ENCODE measurements at regions not wholly inside any gene's neighbourhood (a gene's known extent, or its start where the extent isn't known, plus 50 kb on each side); places are given as distances from the start of the nearest gene placed in this dataset.

GRCh38 chr3:99287876-99288275, 350.5 kb upstream of the COL8A1 start:
- Mint-ChIP-seq H3K4me1 (ENCODE audit: low read depth) (no peaks in the 10 kb centered on the region), H3K4me3 (no peak overlapping the region), H3K27ac (no peak overlapping the region), H3K27me3 (no peaks in the 10 kb centered on the region), H3K9me3 (peaks cover 6% of the 10 kb centered on the region), H3K36me3 (no peaks in the 10 kb centered on the region)
- intact Hi-C loops (cut with micrococcal nuclease): no loop called here
- DNase-seq: no peak
- POLR2A ChIA-PET: no interaction called here
- CTCF ChIA-PET: no interaction called here

DNA sequence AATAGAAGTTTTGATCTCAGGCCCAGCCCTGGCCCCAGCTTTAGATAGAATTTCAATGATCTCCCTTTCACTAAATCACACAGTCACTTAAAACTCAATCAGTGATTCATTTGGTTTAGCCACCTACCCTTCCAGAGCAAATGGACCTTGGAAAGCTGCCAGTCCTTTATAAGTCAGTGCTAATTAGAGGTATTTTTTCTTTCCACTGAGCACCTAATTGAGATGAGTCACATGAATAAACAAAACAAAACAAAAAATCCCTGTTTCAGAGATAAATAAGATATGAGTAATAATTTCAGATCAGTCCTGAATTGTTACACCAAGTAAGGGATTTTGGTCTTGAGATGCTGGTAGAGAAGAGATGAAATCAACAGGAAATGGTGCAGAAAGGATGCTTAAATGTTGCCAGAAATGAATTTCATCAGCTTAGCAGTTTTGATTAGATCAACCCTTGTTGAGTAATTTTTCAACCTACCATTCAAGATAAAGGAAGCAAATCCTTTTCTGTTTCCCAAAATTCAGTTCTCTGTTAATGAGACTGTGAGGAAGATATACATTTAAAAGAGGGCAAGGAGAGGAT, 352.0 kb upstream of the COL8A1 start:
- no peaks in the 10 kb centered on the region for H3K36me3 Mint-ChIP-seq
- ChIA-PET POLR2A (no interaction called here), CTCF (no interaction called here)
- intact Hi-C loops (cut with micrococcal nuclease): no loop called here
- H3K27me3 Mint-ChIP-seq: no peaks in the 10 kb centered on the region
- H3K9me3 Mint-ChIP-seq: peaks cover 6% of the 10 kb centered on the region
- no peak overlapping the region for H3K27ac Mint-ChIP-seq
- no peaks in the 10 kb centered on the region for H3K4me1 Mint-ChIP-seq (ENCODE audit: low read depth)
- H3K4me3 Mint-ChIP-seq: no peak overlapping the region
- DNase-seq: no peak

DNA sequence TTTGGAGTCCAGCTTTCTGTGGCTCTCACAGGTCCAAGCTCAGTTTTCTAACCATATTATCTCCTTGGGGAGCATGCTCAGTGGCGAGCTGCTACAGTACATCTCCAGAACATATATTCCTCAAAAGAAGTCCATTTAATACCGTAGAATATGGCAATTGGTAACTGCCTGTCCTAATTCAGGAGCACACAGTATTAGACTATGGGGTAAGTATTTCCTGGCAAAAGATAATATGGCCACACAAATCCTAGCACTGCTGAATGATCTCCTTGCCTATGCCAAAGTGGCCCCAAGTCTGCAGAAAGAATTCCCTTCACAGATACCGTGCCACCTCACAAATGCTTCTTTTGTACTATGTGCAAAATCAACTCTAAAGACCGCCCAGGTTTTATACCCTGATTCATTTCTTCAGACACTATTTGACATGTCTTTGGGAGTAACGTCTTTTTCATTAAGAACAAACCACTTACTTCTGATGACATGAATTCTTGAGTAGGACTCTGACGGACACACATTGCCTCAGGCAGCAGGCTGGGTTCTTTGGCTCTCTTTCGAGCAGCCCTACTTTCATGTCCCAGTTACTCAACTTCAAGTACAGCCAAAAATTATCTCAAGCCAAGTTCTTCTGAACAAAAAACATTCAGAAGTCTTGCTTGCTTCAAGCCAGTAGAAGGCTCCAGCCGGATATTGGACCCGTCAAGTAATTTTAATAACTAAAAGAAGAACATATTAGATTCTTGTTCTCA, 368.3 kb upstream of the DCBLD2 start:
- POLR2A ChIA-PET: no interaction called here

DNA sequence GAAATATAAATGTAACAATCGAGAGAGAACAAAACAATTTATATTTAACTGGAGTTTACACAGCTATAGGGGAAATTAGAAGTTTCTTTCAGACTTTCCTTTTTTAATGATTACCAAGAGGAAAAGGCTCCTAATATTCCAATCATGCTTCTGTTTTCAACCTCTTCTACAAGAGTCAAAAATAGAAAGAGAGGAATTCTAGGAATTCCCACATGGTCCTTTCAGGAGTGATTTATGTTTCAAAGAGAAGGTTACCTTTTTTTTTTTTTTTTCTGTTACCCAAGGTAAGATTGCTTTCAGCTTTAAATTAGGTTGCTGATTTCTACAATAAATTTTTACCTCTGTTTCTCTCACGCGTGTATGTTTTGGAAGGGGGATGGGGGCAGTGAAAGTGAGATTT, 355.3 kb upstream of the DCBLD2 start:
- H3K27ac Mint-ChIP-seq: no peak overlapping the region
- intact Hi-C loops (cut with micrococcal nuclease): no loop called here
- no peaks in the 10 kb centered on the region for H3K36me3 Mint-ChIP-seq
- peaks cover 2% of the 10 kb centered on the region for H3K9me3 Mint-ChIP-seq
- ChIA-PET CTCF (no interaction called here), POLR2A (no interaction called here)
- no peaks in the 10 kb centered on the region for H3K4me1 Mint-ChIP-seq (ENCODE audit: low read depth)
- no peaks in the 10 kb centered on the region for H3K27me3 Mint-ChIP-seq
- DNase-seq: no peak
- no peak overlapping the region for H3K4me3 Mint-ChIP-seq

More for the DNA sequence above, 368.3 kb upstream of the DCBLD2 start:
- no peaks in the 10 kb centered on the region for H3K4me1 Mint-ChIP-seq (ENCODE audit: low read depth)
- H3K27me3 Mint-ChIP-seq: no peaks in the 10 kb centered on the region
- CTCF ChIA-PET: no interaction called here
- no peak overlapping the region for H3K4me3 Mint-ChIP-seq
- DNase-seq: no peak
- intact Hi-C loops (cut with micrococcal nuclease): no loop called here
- H3K27ac Mint-ChIP-seq: no peak overlapping the region
- H3K9me3 Mint-ChIP-seq: peaks cover 6% of the 10 kb centered on the region
- H3K36me3 Mint-ChIP-seq: no peaks in the 10 kb centered on the region

DNA sequence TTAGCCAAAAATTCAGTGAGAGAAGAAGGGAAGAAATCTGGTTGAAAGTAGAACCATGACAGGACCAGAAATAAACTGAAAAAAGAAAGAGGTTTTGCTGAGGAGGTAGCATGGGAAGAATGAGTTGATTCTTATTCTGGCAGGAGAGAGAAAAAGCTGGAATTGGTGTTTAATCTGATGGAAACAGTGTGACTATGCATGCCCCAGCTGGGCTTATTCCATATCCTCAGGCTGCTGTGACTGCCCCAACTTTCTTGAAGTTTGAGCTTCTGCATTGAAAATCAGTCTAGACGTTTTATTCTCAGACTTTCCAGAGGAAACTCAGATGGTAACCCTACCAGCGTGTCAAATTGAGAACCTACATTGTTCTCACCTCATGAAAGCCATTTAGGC, 352.5 kb upstream of the DCBLD2 start:
- Mint-ChIP-seq H3K27me3 (no peaks in the 10 kb centered on the region), H3K9me3 (peaks cover 2% of the 10 kb centered on the region), H3K27ac (no peak overlapping the region), H3K4me3 (no peak overlapping the region), H3K4me1 (ENCODE audit: low read depth) (no peaks in the 10 kb centered on the region), H3K36me3 (no peaks in the 10 kb centered on the region)
- POLR2A ChIA-PET: no interaction called here
- CTCF ChIA-PET: no interaction called here
- no peak for DNase-seq
- intact Hi-C loops (cut with micrococcal nuclease): no loop called here

- DNase-seq: no peak
- Mint-ChIP-seq H3K4me1 (ENCODE audit: low read depth) (no peaks in the 10 kb centered on the region), H3K4me3 (no peak overlapping the region), H3K27ac (no peak overlapping the region), H3K36me3 (no peaks in the 10 kb centered on the region), H3K27me3 (no peaks in the 10 kb centered on the region), H3K9me3 (no peaks in the 10 kb centered on the region)
- ChIA-PET POLR2A (no interaction called here), CTCF (no interaction called here)
- intact Hi-C loops (cut with micrococcal nuclease): no loop called here
Observed at GRCh38 chr3:99250821-99251355, 349.4 kb upstream of the DCBLD2 start.

- Mint-ChIP-seq H3K9me3 (peaks cover 2% of the 10 kb centered on the region), H3K27me3 (no peaks in the 10 kb centered on the region), H3K36me3 (no peaks in the 10 kb centered on the region), H3K4me1 (ENCODE audit: low read depth) (no peaks in the 10 kb centered on the region), H3K27ac (no peak overlapping the region), H3K4me3 (no peak overlapping the region)
- intact Hi-C loops (cut with micrococcal nuclease): no loop called here
- CTCF ChIA-PET: no interaction called here
- DNase-seq: no peak
- POLR2A ChIA-PET: no interaction called here
Observed at GRCh38 chr3:99250272-99250671, 348.8 kb upstream of the DCBLD2 start.

DNA sequence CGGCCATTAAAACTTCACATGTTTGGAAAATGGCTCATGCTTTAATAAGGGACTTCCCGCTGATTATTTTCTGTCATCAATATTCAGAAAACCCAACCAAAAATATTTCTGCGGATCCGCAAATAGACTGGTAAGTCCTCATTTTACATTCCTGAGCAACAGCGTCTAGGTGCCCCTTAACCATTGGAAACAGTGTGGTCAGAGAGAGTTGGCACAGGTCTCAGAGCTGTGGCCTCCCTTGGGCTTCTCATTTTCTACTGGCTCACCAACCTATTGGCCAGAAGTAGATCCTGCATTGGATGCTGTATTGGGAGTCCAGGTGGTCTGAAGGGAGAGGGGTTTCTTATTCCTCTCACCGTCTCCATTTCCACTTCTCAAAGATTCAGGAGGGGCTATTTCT, 348.1 kb upstream of the DCBLD2 start:
- intact Hi-C loops (cut with micrococcal nuclease): no loop called here
- Mint-ChIP-seq H3K4me3 (no peak overlapping the region), H3K36me3 (no peaks in the 10 kb centered on the region), H3K27me3 (no peaks in the 10 kb centered on the region), H3K4me1 (ENCODE audit: low read depth) (no peaks in the 10 kb centered on the region), H3K27ac (no peak overlapping the region), H3K9me3 (peaks cover 6% of the 10 kb centered on the region)
- ChIA-PET CTCF (no interaction called here), POLR2A (no interaction called here)
- no peak for DNase-seq

DNA sequence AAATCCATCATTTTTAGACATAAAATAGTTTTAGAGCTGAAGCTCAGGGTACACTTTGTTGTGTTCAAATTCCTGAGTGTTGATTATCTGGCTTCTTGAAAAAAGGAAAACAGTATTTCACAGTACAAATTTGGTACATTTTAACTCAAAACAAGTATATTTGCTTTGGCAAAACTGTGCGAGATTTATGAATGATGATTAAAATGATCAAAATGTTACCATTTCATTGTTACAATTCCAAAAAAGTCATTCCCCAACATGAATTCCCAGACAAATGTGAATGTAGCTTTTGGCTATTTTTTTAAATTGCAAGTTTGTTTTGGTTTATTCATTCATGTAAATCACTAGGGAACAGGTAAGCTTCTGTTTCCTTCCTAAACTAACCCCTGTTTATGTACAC, 347.4 kb upstream of the DCBLD2 start:
- Mint-ChIP-seq H3K27me3 (no peaks in the 10 kb centered on the region), H3K27ac (no peak overlapping the region), H3K36me3 (no peaks in the 10 kb centered on the region), H3K9me3 (peaks cover 6% of the 10 kb centered on the region), H3K4me3 (no peak overlapping the region), H3K4me1 (ENCODE audit: low read depth) (no peaks in the 10 kb centered on the region)
- intact Hi-C loops (cut with micrococcal nuclease): no loop called here
- CTCF ChIA-PET: no interaction called here
- no peak for DNase-seq
- POLR2A ChIA-PET: no interaction called here

DNA sequence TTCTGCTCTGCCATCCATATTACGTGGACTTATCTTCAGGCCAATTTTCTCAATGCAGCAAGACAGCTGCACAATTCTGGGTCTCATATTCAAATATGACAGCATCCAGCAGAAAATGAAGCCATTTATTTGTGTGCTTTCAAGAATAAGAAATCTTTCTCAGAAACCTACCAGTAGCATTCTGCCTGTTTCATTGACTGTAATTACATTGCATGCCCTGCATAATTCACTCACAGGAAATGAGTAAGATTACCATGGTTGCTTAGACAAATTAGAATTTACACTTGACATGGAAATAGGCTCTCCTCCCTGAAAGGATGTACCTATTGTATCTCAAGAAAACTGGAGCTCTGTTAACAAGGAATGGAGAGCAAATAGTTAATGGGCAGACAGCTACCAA, 346.6 kb upstream of the DCBLD2 start:
- intact Hi-C loops (cut with micrococcal nuclease): no loop called here
- DNase-seq: no peak
- ChIA-PET CTCF (no interaction called here), POLR2A (no interaction called here)
- Mint-ChIP-seq H3K4me3 (no peak overlapping the region), H3K9me3 (peaks cover 6% of the 10 kb centered on the region), H3K27ac (no peak overlapping the region), H3K27me3 (no peaks in the 10 kb centered on the region), H3K4me1 (ENCODE audit: low read depth) (no peaks in the 10 kb centered on the region), H3K36me3 (no peaks in the 10 kb centered on the region)

DNA sequence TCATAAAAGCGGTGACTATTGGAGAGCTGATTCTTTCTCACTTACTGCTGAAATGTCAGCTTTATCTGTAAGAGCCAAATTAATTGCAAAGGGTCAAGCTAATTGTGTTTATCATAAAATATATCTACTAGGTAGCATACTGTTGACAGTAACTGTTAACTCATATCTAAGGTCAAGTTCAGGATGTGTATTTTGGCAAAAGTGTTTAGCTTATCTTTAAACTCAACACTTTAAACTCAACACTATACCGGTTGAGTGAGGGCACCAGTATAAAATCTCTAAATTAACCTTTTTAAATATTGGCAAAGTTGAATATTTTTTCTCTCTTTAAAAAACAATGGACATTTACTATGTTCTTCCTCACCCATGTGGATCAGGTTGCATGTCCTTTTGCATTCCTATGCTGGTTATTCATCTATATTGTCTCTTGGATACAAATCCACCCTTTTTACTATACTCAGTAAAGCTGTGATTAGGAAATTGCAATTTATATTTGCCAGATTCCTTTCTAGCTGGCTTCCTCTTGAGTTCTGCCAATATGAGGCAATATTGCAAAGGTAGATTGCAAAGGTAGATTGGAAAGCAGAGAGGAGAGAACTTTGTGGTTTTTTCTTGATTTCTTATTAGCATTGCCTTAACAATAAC, 344.6 kb upstream of the DCBLD2 start:
- DNase-seq: no peak
- CTCF ChIA-PET: no interaction called here
- H3K27ac Mint-ChIP-seq: no peak overlapping the region
- no peaks in the 10 kb centered on the region for H3K36me3 Mint-ChIP-seq
- H3K27me3 Mint-ChIP-seq: no peaks in the 10 kb centered on the region
- peaks cover 6% of the 10 kb centered on the region for H3K9me3 Mint-ChIP-seq
- POLR2A ChIA-PET: no interaction called here
- intact Hi-C loops (cut with micrococcal nuclease): no loop called here
- no peak overlapping the region for H3K4me3 Mint-ChIP-seq
- H3K4me1 Mint-ChIP-seq (ENCODE audit: low read depth): no peaks in the 10 kb centered on the region

GRCh38 chr3:99242271-99242670, 340.8 kb upstream of the DCBLD2 start:
- no peak overlapping the region for H3K4me3 Mint-ChIP-seq
- H3K4me1 Mint-ChIP-seq (ENCODE audit: low read depth): no peaks in the 10 kb centered on the region
- intact Hi-C loops (cut with micrococcal nuclease): no loop called here
- ChIA-PET CTCF (no interaction called here), POLR2A (no interaction called here)
- H3K27me3 Mint-ChIP-seq: no peaks in the 10 kb centered on the region
- DNase-seq: no peak
- H3K9me3 Mint-ChIP-seq: peaks cover 6% of the 10 kb centered on the region
- no peak overlapping the region for H3K27ac Mint-ChIP-seq
- no peaks in the 10 kb centered on the region for H3K36me3 Mint-ChIP-seq

GRCh38 chr3:99240700-99241099, 339.2 kb upstream of the DCBLD2 start:
- Mint-ChIP-seq H3K27ac (no peak overlapping the region), H3K4me3 (no peak overlapping the region), H3K36me3 (no peaks in the 10 kb centered on the region), H3K27me3 (no peaks in the 10 kb centered on the region), H3K4me1 (ENCODE audit: low read depth) (no peaks in the 10 kb centered on the region), H3K9me3 (peaks cover 6% of the 10 kb centered on the region)
- no peak for DNase-seq
- intact Hi-C loops (cut with micrococcal nuclease): no loop called here
- CTCF ChIA-PET: no interaction called here
- POLR2A ChIA-PET: no interaction called here

All from activated CD4-positive, alpha-beta memory T cell treated with anti-CD3 and anti-CD28 coated beads for 36 hours (primary cell).